Upper lobe of left lung (tissue), 6 donors: ENCODE measurements at regions not wholly inside any gene's neighbourhood (a gene's known extent, or its start where the extent isn't known, plus 50 kb on each side); places are given as distances from the start of the nearest gene placed in this dataset.

Experiments
- ATAC-seq, 2 donors: fragments of 200-7000 bp; cut with Tn5 transposase; one replicate each; pipeline ENCODE4 v1.9.1; 2022; ENCODE audit warnings: mild to moderate bottlenecking in 2 of 2, moderate library complexity in 2 of 2; ENCODE audit not compliant: low FRiP score in 2 of 2
- DNase-seq, 2 donors: peaks; one replicate each; pipeline ENCODE4 v3.0.0-alpha.2; 2019 to 2020
- H3K27ac ChIP-seq, 4 donors: fragments of 200-600 bp; sonication (generic); one replicate each; pipeline ENCODE4 v1.5.1; 2016 to 2019
- H3K27me3 ChIP-seq, 4 donors: fragments of 200-600 bp; sonication (generic); one replicate each; pipeline ENCODE4 v1.5.1; 2017 to 2019
- H3K36me3 ChIP-seq, 4 donors: fragments of 200-600 bp; sonication (generic); one replicate each; pipeline ENCODE4 v1.5.1; 2016 to 2019
- H3K4me1 ChIP-seq, 4 donors: fragments of 200-600 bp; sonication (generic); one replicate each; pipeline ENCODE4 v1.5.1; 2018 to 2019
- H3K4me3 ChIP-seq, 4 donors: fragments of 200-600 bp; sonication (generic); one replicate each; pipeline ENCODE4 v1.5.1; 2017 to 2019; ENCODE audit warnings: mild to moderate bottlenecking in 2 of 4, moderate library complexity in 1 of 4
- H3K9me3 ChIP-seq, 4 donors: fragments of 200-600 bp; sonication (generic); one replicate each; pipeline ENCODE4 v1.5.1; 2018 to 2019
- CTCF ChIP-seq, 6 experiments: fragments of 450-650 bp in 4 of 6; fragments of 200-600 bp in 2 of 6; sonication (generic) in 2 of 6; IDR thresholded peaks; one replicate each; pipeline ENCODE4 v1.5.1; 2016 to 2019; ENCODE audit warnings: antibody characterized with exemption in 6 of 6
- EP300 ChIP-seq, 4 donors: sonication (generic); formaldehyde crosslinking; IDR thresholded peaks; one replicate each; pipeline ENCODE4 v1.5.1; 2017; ENCODE audit warnings: antibody characterized with exemption in 4 of 4, control low read depth in 2 of 4
- POLR2A ChIP-seq, 4 donors: fragments of 450-650 bp; IDR thresholded peaks; one replicate each; pipeline ENCODE4 v1.5.1; 2016 to 2017; ENCODE audit warnings: antibody characterized with exemption in 4 of 4, mild to moderate bottlenecking in 2 of 4
- POLR2AphosphoS5 ChIP-seq, 2 donors: sonication (generic); formaldehyde crosslinking; IDR thresholded peaks; one replicate each; pipeline ENCODE4 v1.5.1; 2017; ENCODE audit warnings: antibody characterized with exemption in 2 of 2
- WGBS, 2 donors: methylation state at CpG; one replicate each; pipeline ENCODE4 v1.1.5; 2017 to 2018; 5-methylcytosine and 5-hydroxymethylcytosine counted together
- donor health status: DM: no; HTN: no; CAD: no; lungs with moderate emphysema.
- donor health status: DM: no; HTN: yes; CAD: no; lungs with severe emphysema.

DNA sequence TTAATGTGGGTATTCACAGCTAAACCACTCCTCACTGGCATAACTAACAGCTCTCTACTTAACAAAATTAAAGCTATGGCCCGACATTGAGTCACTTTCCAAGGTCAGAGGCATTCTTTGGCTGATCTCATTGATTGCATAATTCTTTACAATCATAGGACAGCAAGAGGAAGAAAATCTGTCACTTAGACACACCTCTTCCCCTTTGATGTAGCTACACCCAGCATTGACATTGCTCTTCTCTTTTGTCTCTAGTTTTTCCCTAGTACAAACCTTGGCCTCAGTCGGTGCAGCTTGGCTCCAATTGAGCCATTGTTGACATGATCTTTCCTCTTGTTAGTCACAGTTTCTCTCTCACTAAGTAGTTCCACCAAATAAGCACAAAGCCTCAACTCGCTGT is 313.3 kb upstream of the ACTRT1 start:
- no peak for DNase-seq
- H3K27ac ChIP-seq = no peak overlapping the region
- no peak overlapping the region for H3K4me3 ChIP-seq
- TF ChIP-seq POLR2A (IDR thresholded peaks at IDR 0.05) = no peak
- TF ChIP-seq CTCF (IDR thresholded peaks at IDR 0.05) = no peak
- TF ChIP-seq EP300 (IDR thresholded peaks at IDR 0.05) = no peak
- TF ChIP-seq POLR2AphosphoS5 (IDR thresholded peaks at IDR 0.05) = no peak
- WGBS, 2 donors = 65 to 77% methylated on average over 3 of the region's 3 CpGs
- H3K9me3 ChIP-seq = no peaks in the 10 kb centered on the region
- H3K27me3 ChIP-seq = no peaks in the 10 kb centered on the region
- H3K4me1 ChIP-seq = no peaks in the 10 kb centered on the region
- no peaks in the 10 kb centered on the region for H3K36me3 ChIP-seq
- no peak for ATAC-seq

- Histone ChIP-seq H3K4me3 (no peak overlapping the region), H3K4me1 (no peaks in the 10 kb centered on the region), H3K9me3 (no peaks in the 10 kb centered on the region), H3K27me3 (no peaks in the 10 kb centered on the region), H3K36me3 (no peaks in the 10 kb centered on the region), H3K27ac (no peak overlapping the region)
- ATAC-seq (no peak), DNase-seq (no peak)
- TF ChIP-seq POLR2AphosphoS5 (IDR thresholded peaks at IDR 0.05) (no peak), EP300 (IDR thresholded peaks at IDR 0.05) (no peak), CTCF (IDR thresholded peaks at IDR 0.05) (no peak), POLR2A (IDR thresholded peaks at IDR 0.05) (no peak)
- WGBS, 2 donors = 79 to 86% methylated on average over 1 of the region's 1 CpG
Observed at GRCh38 chrX:128335671-128336070, 283.5 kb upstream of the ACTRT1 start.

DNA sequence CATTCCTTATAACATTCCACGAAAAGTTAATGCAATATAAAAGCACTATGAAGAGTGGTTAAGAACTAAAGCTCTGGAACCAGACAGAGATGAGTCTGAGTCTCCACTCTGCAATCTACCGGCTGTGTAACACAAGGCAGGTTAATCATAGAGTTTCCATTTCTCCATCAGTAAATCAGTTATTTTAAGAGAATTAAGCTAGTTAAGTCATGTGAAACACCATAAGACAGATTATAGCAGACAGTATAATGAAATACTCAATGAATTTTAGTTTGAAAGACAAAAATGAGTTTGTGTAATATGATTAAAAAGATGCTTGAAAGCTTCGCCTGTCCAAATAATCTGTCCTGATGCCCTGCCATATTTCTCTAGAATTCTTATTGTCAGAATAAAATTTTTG is 282.6 kb upstream of the ACTRT1 start:
- Histone ChIP-seq H3K36me3 (no peaks in the 10 kb centered on the region), H3K4me1 (no peaks in the 10 kb centered on the region), H3K27me3 (no peaks in the 10 kb centered on the region), H3K27ac (no peak overlapping the region), H3K9me3 (no peaks in the 10 kb centered on the region), H3K4me3 (no peak overlapping the region)
- WGBS, 2 donors = 70 to 89% methylated on average over 3 of the region's 3 CpGs
- TF ChIP-seq POLR2A (IDR thresholded peaks at IDR 0.05) = no peak
- TF ChIP-seq CTCF (IDR thresholded peaks at IDR 0.05) = no peak
- no peak for TF ChIP-seq POLR2AphosphoS5 (IDR thresholded peaks at IDR 0.05)
- no peak for TF ChIP-seq EP300 (IDR thresholded peaks at IDR 0.05)
- no peak for ATAC-seq
- no peak for DNase-seq

DNA sequence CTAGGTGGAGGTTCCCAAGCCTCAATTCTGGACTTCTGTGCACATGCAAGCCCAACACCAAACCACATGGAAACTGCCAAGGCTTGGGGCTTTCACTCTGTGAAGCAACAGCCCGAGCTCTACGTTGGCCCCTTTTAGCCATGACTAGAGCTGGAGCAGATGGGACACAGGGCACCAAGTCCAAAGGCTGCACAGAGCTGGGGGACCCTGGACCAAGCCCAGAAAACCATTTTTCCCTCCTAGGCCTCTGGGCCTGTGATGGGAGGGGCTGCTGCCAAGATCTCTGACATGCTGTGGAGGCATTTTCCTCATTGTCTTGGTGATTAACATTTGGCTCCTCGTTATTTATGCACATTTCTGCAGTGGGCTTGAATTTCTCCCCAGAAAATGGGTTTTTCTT is 258.7 kb upstream of the ACTRT1 start:
- Histone ChIP-seq H3K4me3 (no peak overlapping the region), H3K27me3 (no peaks in the 10 kb centered on the region), H3K36me3 (no peaks in the 10 kb centered on the region), H3K9me3 (peaks cover 0 to 11% (median 0%) of the 10 kb centered on the region in 4 donors), H3K4me1 (no peaks in the 10 kb centered on the region), H3K27ac (no peak overlapping the region)
- DNase-seq (no peak), ATAC-seq (no peak)
- TF ChIP-seq EP300 (IDR thresholded peaks at IDR 0.05) (no peak), POLR2AphosphoS5 (IDR thresholded peaks at IDR 0.05) (no peak), POLR2A (IDR thresholded peaks at IDR 0.05) (no peak), CTCF (IDR thresholded peaks at IDR 0.05) (no peak)
- 34 to 50% methylated on average over 1 to 3 of the region's 3 CpGs for WGBS, 2 donors

- Histone ChIP-seq H3K36me3 (no peaks in the 10 kb centered on the region), H3K9me3 (peaks cover 0 to 11% (median 0%) of the 10 kb centered on the region in 4 donors), H3K4me3 (no peak overlapping the region), H3K27ac (no peak overlapping the region), H3K4me1 (no peaks in the 10 kb centered on the region), H3K27me3 (no peaks in the 10 kb centered on the region)
- ATAC-seq (no peak), DNase-seq (no peak)
- WGBS, 2 donors = 62 to 67% methylated on average over 1 of the region's 1 CpG
- TF ChIP-seq EP300 (IDR thresholded peaks at IDR 0.05) (no peak), POLR2A (IDR thresholded peaks at IDR 0.05) (no peak), CTCF (IDR thresholded peaks at IDR 0.05) (no peak), POLR2AphosphoS5 (IDR thresholded peaks at IDR 0.05) (no peak)
Observed at GRCh38 chrX:128309311-128309710, 257.1 kb upstream of the ACTRT1 start.
